Upper lobe of left lung (tissue), 6 donors: ENCODE measurements at regions not wholly inside any gene's neighbourhood (a gene's known extent, or its start where the extent isn't known, plus 50 kb on each side); places are given as distances from the start of the nearest gene placed in this dataset.
A peak's percentile ranks its signal among the peaks of the same experiment; 100 is the strongest.

Source experiments
- ATAC-seq, 2 donors: fragments of 200-7000 bp; cut with Tn5 transposase; one replicate each; pipeline ENCODE4 v1.9.1; 2022; ENCODE audit warnings: mild to moderate bottlenecking in 2 of 2, moderate library complexity in 2 of 2; ENCODE audit not compliant: low FRiP score in 2 of 2
- DNase-seq, 2 donors: peaks; one replicate each; pipeline ENCODE4 v3.0.0-alpha.2; 2019 to 2020
- H3K27ac ChIP-seq, 4 donors: fragments of 200-600 bp; sonication (generic); one replicate each; pipeline ENCODE4 v1.5.1; 2016 to 2019
- H3K27me3 ChIP-seq, 4 donors: fragments of 200-600 bp; sonication (generic); one replicate each; pipeline ENCODE4 v1.5.1; 2017 to 2019
- H3K36me3 ChIP-seq, 4 donors: fragments of 200-600 bp; sonication (generic); one replicate each; pipeline ENCODE4 v1.5.1; 2016 to 2019
- H3K4me1 ChIP-seq, 4 donors: fragments of 200-600 bp; sonication (generic); one replicate each; pipeline ENCODE4 v1.5.1; 2018 to 2019
- H3K4me3 ChIP-seq, 4 donors: fragments of 200-600 bp; sonication (generic); one replicate each; pipeline ENCODE4 v1.5.1; 2017 to 2019; ENCODE audit warnings: mild to moderate bottlenecking in 2 of 4, moderate library complexity in 1 of 4
- H3K9me3 ChIP-seq, 4 donors: fragments of 200-600 bp; sonication (generic); one replicate each; pipeline ENCODE4 v1.5.1; 2018 to 2019
- CTCF ChIP-seq, 6 experiments: fragments of 450-650 bp in 4 of 6; fragments of 200-600 bp in 2 of 6; sonication (generic) in 2 of 6; IDR thresholded peaks; one replicate each; pipeline ENCODE4 v1.5.1; 2016 to 2019; ENCODE audit warnings: antibody characterized with exemption in 6 of 6
- EP300 ChIP-seq, 4 donors: sonication (generic); formaldehyde crosslinking; IDR thresholded peaks; one replicate each; pipeline ENCODE4 v1.5.1; 2017; ENCODE audit warnings: antibody characterized with exemption in 4 of 4, control low read depth in 2 of 4
- POLR2A ChIP-seq, 4 donors: fragments of 450-650 bp; IDR thresholded peaks; one replicate each; pipeline ENCODE4 v1.5.1; 2016 to 2017; ENCODE audit warnings: antibody characterized with exemption in 4 of 4, mild to moderate bottlenecking in 2 of 4
- POLR2AphosphoS5 ChIP-seq, 2 donors: sonication (generic); formaldehyde crosslinking; IDR thresholded peaks; one replicate each; pipeline ENCODE4 v1.5.1; 2017; ENCODE audit warnings: antibody characterized with exemption in 2 of 2
- WGBS, 2 donors: methylation state at CpG; one replicate each; pipeline ENCODE4 v1.1.5; 2017 to 2018; 5-methylcytosine and 5-hydroxymethylcytosine counted together
- donor health status: DM: no; HTN: no; CAD: no; lungs with moderate emphysema.
- donor health status: DM: no; HTN: yes; CAD: no; lungs with severe emphysema.

GRCh38 chr17:5694551-5694950, 110.2 kb upstream of the NLRP1 start:
- whole genome bisulfite sequencing, 2 donors = 34 to 37% methylated on average over 8 of the region's 8 CpGs
- TF ChIP-seq POLR2A (IDR thresholded peaks at IDR 0.05) (no peak), EP300 (IDR thresholded peaks at IDR 0.05) (no peak), CTCF (IDR thresholded peaks at IDR 0.05) (no peak), POLR2AphosphoS5 (IDR thresholded peaks at IDR 0.05) (no peak)
- ATAC-seq = no peak

DNA sequence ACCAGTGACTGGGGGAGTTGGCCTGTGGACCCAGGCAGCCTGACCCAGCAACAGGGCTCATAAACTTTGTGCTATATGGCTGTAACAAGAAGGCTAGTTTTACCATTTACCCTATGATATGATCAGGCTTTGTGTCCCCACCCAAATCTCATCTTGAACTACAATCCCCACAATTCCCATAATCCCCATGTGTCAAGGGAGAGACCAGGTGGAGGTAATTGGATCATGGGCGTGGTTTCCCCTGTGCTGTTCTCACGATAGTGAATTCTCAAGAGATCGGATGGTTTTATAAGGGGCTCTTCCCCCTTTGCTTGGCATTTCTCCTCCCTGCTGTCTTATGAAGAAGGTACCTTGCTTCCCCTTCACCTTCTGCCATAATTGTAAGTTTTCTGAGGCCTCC, 111.2 kb upstream of the NLRP1 start:
- Histone ChIP-seq H3K9me3 (no peaks in the 10 kb centered on the region), H3K27me3 (no peaks in the 10 kb centered on the region), H3K4me3 (no peak overlapping the region), H3K36me3 (no peaks in the 10 kb centered on the region), H3K4me1 (no peaks in the 10 kb centered on the region), H3K27ac (no peak overlapping the region)
- no peak for DNase-seq
- 44 to 60% methylated on average over 3 of the region's 3 CpGs for WGBS, 2 donors
- TF ChIP-seq POLR2A (IDR thresholded peaks at IDR 0.05) (no peak), POLR2AphosphoS5 (IDR thresholded peaks at IDR 0.05) (no peak), EP300 (IDR thresholded peaks at IDR 0.05) (no peak), CTCF (IDR thresholded peaks at IDR 0.05) (no peak)
- ATAC-seq = no peak

More at GRCh38 chr17:5694551-5694950, 110.2 kb upstream of the NLRP1 start:
- Histone ChIP-seq H3K27ac (no peak overlapping the region), H3K9me3 (no peaks in the 10 kb centered on the region), H3K4me3 (no peak overlapping the region), H3K36me3 (no peaks in the 10 kb centered on the region), H3K27me3 (no peaks in the 10 kb centered on the region), H3K4me1 (no peaks in the 10 kb centered on the region)
- DNase-seq = no peak

GRCh38 chr17:5698959-5699358, 114.7 kb upstream of the NLRP1 start:
- H3K36me3 ChIP-seq = no peaks in the 10 kb centered on the region
- H3K4me3 ChIP-seq = no peak overlapping the region
- no peaks in the 10 kb centered on the region for H3K4me1 ChIP-seq
- no peak for ATAC-seq
- DNase-seq = no peak
- peaks cover 0 to 10% (median 5%) of the 10 kb centered on the region in 4 donors for H3K9me3 ChIP-seq
- H3K27me3 ChIP-seq = no peaks in the 10 kb centered on the region
- TF ChIP-seq POLR2A (IDR thresholded peaks at IDR 0.05) (no peak), EP300 (IDR thresholded peaks at IDR 0.05) (no peak), CTCF (IDR thresholded peaks at IDR 0.05) (no peak), POLR2AphosphoS5 (IDR thresholded peaks at IDR 0.05) (no peak)
- no peak overlapping the region for H3K27ac ChIP-seq

DNA sequence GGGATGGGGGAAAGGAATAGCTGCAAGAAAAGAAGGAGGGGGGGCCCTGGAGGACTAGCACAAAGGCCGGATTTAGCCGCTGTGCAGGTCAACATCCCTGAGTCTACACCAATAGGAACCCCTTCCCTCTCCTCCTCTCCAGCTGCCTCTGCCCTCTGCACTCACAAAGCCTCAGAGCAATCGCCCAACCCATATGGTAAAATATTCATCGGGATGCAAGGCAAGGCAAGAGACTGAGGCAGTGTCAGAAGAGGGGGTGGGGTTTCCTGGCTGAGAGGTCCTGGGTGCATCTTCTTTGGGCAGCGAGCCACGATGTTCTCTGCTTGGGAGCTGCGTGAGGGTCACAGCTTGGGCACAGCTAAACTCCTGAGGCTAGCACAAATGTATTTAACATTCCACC, 115.5 kb upstream of the NLRP1 start:
- WGBS, 2 donors = 27 to 45% methylated on average over 7 of the region's 7 CpGs
- no peak for DNase-seq
- Histone ChIP-seq H3K36me3 (no peaks in the 10 kb centered on the region), H3K4me1 (no peaks in the 10 kb centered on the region), H3K9me3 (peaks cover 0 to 10% (median 5%) of the 10 kb centered on the region in 4 donors), H3K4me3 (no peak overlapping the region), H3K27me3 (no peaks in the 10 kb centered on the region), H3K27ac (no peak overlapping the region)
- ATAC-seq = no peak
- TF ChIP-seq EP300 (IDR thresholded peaks at IDR 0.05) (no peak), POLR2AphosphoS5 (IDR thresholded peaks at IDR 0.05) (no peak), POLR2A (IDR thresholded peaks at IDR 0.05) (no peak), CTCF (IDR thresholded peaks at IDR 0.05) (no peak)

DNA sequence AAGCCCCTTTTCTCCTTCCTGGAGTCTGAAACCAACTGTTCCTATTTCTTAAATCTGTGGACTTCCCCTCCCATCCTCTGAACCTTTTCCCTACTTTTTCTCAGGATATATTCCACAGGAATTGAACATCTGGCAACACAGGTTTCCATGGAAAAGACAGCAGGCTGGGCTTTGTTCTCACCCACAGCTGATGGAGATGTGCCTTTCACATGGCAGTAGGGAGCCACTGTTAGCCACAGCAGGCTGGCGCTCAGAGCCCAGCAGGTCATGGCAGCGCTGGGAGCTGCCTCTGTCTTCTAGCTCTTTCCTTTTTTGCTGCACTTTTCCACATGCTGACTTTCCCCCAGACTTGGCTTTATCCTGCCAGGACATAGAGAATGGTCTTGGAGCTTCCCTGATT, 116.4 kb upstream of the NLRP1 start:
- Histone ChIP-seq H3K27me3 (no peaks in the 10 kb centered on the region), H3K27ac (no peak overlapping the region), H3K4me3 (no peak overlapping the region), H3K36me3 (no peaks in the 10 kb centered on the region), H3K9me3 (peaks cover 0 to 10% (median 5%) of the 10 kb centered on the region in 4 donors), H3K4me1 (no peaks in the 10 kb centered on the region)
- DNase-seq (peak in 1 of 2 donors; percentile 10), ATAC-seq (no peak)
- 29 to 51% methylated on average over 2 of the region's 2 CpGs for WGBS, 2 donors
- TF ChIP-seq POLR2A (IDR thresholded peaks at IDR 0.05) (no peak), POLR2AphosphoS5 (IDR thresholded peaks at IDR 0.05) (no peak), CTCF (IDR thresholded peaks at IDR 0.05) (no peak), EP300 (IDR thresholded peaks at IDR 0.05) (no peak)
